GM19455 (cell line): ENCODE measurements at regions not wholly inside any gene's neighbourhood (a gene's known extent, or its start where the extent isn't known, plus 50 kb on each side); places are given as distances from the start of the nearest gene placed in this dataset.
"Not testable (repeated sequence)": the region's sequence is repeated elsewhere in the genome, so short reads cannot be mapped to it uniquely, and the experiment has no call there.

Experiments
- ATAC-seq: cut with Tn5 transposase; IDR thresholded peaks from one replicate; pipeline ENCODE4 v1.9.1; 2021; ENCODE audit not compliant: unreplicated experiment

- no peak for ATAC-seq
These were observed 94.7 kb upstream of the TGFBR2 start for GRCh38 chr3:30511524-30512251.

- ATAC-seq: no peak
These were observed 93.8 kb upstream of the TGFBR2 start for GRCh38 chr3:30512576-30512975.

DNA sequence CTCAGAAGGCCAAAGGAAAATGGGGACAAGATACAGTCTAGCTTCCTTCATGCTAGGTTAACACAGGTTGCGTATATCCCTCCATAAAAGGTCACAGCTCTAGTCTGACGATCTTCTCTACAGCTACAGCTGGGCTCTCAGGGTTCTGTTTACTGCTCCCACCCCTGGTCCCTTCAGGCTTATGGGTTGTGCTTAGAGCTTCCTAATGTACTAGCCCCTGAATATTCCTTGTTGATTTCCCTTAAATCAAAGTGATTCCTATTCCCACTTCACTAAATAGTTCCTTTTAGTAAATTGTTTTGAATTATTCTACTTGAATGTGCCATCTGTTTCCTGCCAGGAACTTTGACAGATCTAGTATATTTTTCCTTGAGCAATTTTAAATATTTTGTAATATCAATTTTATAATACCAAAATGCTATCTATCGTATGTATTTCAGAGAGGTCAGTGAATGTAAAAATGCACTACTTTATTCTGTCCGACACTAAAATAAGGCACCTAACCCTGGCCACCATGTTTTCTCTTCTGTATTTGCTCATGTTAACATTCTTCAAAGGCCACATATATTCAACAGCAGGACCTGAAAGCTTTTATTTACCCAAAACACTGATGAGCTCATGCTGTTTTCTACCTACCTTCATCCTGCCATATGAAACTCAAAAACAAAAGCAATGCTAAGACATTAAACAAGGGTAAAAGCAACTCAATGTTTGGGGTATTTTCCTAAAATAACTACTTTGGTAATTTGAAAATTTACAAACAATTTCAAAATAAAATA is 92.8 kb upstream of the TGFBR2 start:
- no peak for ATAC-seq

GRCh38 chr3:30516238-30516637 is 90.2 kb upstream of the TGFBR2 start:
- ATAC-seq: no peak

DNA sequence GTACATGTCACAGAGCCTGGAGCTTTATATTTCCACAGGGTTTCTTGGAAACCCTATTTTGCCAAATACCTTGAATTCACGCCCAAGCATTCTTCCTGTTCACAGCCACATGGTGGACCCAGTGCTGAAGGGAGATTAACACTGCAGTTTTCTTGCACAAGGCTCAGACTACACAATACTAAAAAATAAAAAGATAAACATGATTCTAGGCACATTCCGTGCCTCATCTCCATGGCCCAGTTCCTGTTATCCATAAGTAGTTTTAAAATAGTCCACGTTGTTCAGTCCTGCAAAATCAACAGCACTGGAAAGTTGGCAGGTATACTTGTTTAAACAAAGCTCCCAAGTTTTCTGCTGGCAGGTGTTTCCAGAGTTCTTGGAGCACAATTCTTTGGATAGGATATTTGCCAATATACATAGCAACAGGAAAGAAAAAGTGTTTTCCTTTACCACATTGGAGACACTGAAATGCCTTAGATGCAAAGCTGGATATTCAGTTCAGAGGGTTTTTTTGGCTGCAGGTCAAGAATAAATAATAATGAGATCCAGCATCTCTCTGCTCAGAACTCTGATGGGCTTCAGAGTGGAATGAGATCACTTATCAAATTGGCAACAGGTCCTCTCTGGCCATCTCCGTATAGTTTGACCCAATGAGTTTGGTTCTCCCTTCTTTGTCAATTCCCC is 88.1 kb upstream of the TGFBR2 start:
- no peak for ATAC-seq

DNA sequence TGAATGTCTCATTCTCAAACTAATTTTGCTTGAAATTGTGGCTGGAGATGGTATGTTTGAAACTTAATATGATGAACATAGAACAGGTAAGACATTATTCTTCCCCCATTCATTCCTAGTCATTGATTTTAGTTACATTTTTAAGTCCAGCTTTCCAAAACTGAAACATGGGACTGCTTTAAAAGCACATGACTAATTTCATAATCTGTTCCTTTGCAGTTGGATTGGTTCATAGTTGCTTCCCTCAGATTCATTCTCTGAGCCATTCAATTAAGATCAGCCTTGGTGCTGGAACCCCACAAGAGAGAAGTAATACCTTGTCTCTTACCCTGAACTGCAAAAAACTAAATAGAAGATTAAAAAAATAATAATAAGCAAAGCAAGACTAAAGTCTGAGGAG is 87.5 kb upstream of the TGFBR2 start:
- ATAC-seq: no peak

DNA sequence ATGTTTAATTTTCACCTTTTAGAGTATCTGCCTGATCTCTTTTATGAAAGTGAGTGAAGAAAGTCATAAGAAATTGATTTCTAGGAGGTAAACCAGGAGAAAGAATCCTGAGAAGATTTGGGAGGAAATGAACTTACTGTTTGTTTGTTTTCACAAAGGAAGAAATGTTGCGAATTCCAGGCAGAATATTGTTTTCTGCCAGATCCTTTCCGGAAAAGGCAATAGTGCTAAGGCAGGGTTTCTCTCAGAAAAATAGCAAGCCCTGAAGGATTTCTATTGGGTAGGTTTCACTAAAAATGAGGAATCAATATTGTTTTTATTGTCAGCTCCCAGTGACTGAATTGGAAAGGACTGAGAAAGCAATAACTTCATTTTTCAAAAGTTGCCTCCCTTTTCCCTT is 85.7 kb upstream of the TGFBR2 start:
- ATAC-seq: no peak

GRCh38 chr3:30521156-30521715 is 85.2 kb upstream of the TGFBR2 start:
- ATAC-seq: no peak

DNA sequence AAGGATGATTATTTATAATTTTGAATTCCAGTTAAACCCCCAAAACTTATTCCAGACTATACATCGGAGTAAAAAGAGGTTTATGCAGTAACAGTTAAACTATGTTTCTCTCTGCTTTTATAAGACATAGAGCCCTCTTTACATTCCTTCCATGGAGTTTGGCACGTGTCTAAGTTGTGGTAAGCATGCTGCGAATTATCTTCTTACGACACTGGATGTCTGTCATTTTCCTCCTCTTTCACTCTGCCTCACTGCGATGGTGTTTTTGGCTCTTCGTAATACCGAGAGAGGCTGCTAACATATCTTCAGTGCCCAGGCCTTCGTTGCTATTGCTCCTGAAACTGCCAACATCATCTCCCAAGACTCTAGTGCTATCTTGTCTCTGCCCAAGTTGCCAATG is 83.9 kb upstream of the TGFBR2 start:
- no peak for ATAC-seq

DNA sequence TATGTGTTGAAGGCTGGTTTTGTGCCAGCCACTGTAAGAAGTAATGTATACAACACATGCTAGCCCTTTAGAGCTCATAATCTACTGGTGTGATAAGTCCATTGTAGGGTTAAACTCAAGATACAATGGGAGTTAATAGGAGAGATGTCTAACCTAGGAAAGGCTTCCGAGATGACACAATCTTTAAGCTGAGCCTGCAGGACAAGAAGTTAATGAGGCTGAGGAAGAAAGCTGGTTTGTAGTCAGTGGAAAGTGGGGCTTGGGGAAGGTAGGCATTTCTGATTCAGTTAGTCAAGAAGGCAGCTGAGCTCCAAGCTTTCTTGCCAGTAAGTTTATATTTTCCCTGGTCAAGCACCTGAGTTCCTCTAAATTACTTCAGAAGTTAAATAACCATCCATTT is 83.0 kb upstream of the TGFBR2 start:
- no peak for ATAC-seq

DNA sequence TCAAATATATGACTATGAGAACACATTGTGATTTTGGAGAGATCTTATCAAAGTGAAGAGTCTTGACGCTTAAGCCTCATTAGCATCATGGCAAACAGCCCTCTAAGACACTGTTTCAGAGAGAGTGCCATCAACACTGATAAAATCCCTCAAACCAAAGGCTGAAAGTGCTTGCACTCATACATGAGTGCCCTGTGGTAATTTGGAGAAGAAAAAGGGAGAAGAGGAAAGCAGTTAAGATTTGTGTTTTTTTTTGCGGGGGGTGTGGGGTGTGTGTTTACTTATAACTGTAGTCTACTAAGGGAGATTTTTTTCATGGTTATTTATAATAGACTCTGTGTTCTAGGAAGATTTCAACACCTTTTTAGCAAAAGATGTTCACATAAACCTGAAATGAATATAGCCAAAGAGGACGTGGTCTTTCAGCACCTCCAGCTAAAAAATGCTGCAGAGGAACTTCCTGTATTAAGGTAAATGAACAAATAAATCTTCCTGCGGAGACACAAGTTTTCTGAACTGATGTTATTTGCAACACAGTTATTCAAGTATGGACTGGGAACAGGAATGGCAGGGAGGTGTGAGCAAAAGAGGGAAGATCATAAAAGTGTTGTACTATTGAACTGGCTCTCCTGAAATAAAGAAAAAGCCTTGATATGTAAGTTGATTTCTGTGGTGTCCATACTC is 81.9 kb upstream of the TGFBR2 start:
- ATAC-seq: no peak

DNA sequence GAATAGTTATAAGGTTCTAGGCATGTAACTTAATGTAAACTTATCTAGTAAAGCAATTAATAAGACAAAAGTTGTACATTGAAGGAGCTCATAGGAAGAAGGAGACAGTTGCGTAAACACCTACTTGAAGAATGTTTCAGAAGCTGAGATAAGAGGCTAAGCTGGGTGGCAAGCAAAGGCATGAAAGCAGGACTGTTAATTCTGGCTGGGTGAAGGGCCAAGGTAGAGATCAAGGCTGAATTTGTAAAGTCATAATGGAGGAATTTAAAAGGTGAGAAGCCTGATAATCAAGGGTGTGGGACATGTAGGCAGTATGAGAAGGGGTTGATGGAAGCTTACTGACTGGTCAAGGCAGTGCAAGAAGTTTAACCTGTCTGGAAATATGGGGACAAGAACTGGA is 80.4 kb upstream of the TGFBR2 start:
- no peak for ATAC-seq

GRCh38 chr3:30527186-30527585 is 79.2 kb upstream of the TGFBR2 start:
- no peak for ATAC-seq

DNA sequence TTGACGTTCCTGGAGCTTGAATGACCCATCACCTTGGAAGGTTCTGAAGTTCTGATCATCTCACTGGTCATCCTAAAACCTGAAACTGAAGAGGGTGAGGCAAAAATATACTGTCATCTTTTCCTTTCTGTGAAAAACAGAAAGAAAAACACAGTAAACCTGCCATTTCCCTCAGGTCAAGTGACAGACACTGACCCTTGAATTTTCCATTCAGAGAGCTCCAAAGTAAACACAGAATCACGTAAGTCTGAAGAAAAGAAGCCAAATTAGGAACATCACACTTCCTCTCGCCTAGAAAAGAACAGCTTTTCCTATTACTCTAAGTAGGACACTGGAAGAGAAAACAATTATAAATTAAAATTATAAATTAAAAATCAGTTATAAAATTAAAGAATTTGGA is 78.7 kb upstream of the TGFBR2 start:
- ATAC-seq: no peak

DNA sequence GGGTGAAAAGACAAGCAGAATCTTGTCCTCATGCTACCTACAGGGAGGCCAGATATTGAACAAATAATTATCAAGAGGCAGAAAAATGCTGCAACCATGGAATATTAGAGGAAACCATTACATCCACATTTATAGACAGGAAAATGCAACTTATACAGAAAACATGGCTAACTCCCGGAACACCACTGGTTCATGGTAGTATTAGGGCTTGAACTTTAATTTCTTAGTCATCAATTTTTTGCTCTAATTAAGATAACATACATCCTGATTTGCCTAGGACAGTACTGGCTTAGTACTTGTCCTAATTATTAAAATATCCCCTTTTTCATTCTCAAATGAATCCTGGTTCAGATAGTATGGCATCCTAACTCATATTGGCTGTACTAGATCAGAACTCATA is 76.3 kb upstream of the TGFBR2 start:
- no peak for ATAC-seq

GRCh38 chr3:30531017-30531570 is 75.3 kb upstream of the TGFBR2 start:
- ATAC-seq: no peak

- no peak for ATAC-seq
These were observed 70.9 kb upstream of the TGFBR2 start for GRCh38 chr3:30535525-30535924.

- no peak for ATAC-seq
These were observed 67.6 kb upstream of the TGFBR2 start for GRCh38 chr3:30538791-30539190.

- no peak for ATAC-seq
These were observed 67.2 kb upstream of the TGFBR2 start for GRCh38 chr3:30539206-30539605.

DNA sequence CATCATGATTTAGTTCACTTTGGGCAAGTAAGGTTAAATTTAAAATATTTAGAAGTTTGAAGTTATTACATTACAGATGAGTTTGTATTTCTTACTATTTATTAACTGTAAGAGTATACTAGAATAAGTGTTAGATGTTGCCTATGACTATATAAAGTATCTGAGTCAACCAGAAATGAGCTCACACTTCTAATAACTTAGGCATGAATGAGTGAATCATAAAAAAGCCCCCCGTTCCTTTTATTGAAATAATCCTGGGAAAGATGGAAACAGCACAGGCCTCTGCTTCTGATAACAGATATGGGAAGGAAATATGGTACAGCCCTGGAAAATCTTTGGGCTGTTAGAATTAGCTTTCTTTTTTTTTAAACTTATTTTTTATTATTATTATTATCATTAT is 66.6 kb upstream of the TGFBR2 start:
- no peak for ATAC-seq

- ATAC-seq: not testable (repeated sequence)
These were observed 65.2 kb upstream of the TGFBR2 start for GRCh38 chr3:30541156-30541555.
